ENCODE measurements at regions not wholly inside any gene's neighbourhood (a gene's known extent, or its start where the extent isn't known, plus 50 kb on each side); places are given as distances from the start of the nearest gene placed in this dataset.

GRCh38 chr6:1522779-1523178, 86.9 kb upstream of the FOXC1 start:
- Mint-ChIP-seq H3K27me3 (peaks cover 21% of the 10 kb centered on the region), H3K36me3 (no peaks in the 10 kb centered on the region), H3K4me1 (ENCODE audit: unreplicated experiment) (peaks cover 18% of the 10 kb centered on the region), H3K27ac (no peak overlapping the region), H3K4me3 (no peak overlapping the region), H3K9me3 (no peaks in the 10 kb centered on the region)
- TF ChIP-seq CTCF (conservative IDR thresholded peaks at IDR 0.05) = no peak
- DNase-seq (ENCODE audit: extremely low spot score, unreplicated experiment) = no peak

GRCh38 chr6:1524040-1524480, 85.7 kb upstream of the FOXC1 start:
- Mint-ChIP-seq H3K9me3 (no peaks in the 10 kb centered on the region), H3K27me3 (peaks cover 21% of the 10 kb centered on the region), H3K36me3 (no peaks in the 10 kb centered on the region), H3K4me1 (ENCODE audit: unreplicated experiment) (peaks cover 19% of the 10 kb centered on the region), H3K4me3 (no peak overlapping the region), H3K27ac (no peak overlapping the region)
- TF ChIP-seq CTCF (conservative IDR thresholded peaks at IDR 0.05) = peak; percentile 66
- DNase-seq (ENCODE audit: extremely low spot score, unreplicated experiment) = no peak

- DNase-seq (ENCODE audit: extremely low spot score, unreplicated experiment) = no peak
- no peaks in the 10 kb centered on the region for H3K36me3 Mint-ChIP-seq
- H3K27me3 Mint-ChIP-seq = peaks cover 21% of the 10 kb centered on the region
- no peak overlapping the region for H3K4me3 Mint-ChIP-seq
- no peaks in the 10 kb centered on the region for H3K9me3 Mint-ChIP-seq
- H3K27ac Mint-ChIP-seq = no peak overlapping the region
- peaks cover 19% of the 10 kb centered on the region for H3K4me1 Mint-ChIP-seq (ENCODE audit: unreplicated experiment)
- no peak for TF ChIP-seq CTCF (conservative IDR thresholded peaks at IDR 0.05)
Measured at GRCh38 chr6:1525364-1526038, 84.2 kb upstream of the FOXC1 start.

GRCh38 chr6:1526398-1527072, 83.2 kb upstream of the FOXC1 start:
- H3K27me3 Mint-ChIP-seq = peaks cover 21% of the 10 kb centered on the region
- no peaks in the 10 kb centered on the region for H3K36me3 Mint-ChIP-seq
- H3K4me3 Mint-ChIP-seq = peak overlapping the region; percentile 51
- no peak for DNase-seq (ENCODE audit: extremely low spot score, unreplicated experiment)
- H3K27ac Mint-ChIP-seq = peak overlapping the region; percentile 26
- TF ChIP-seq CTCF (conservative IDR thresholded peaks at IDR 0.05) = no peak
- H3K9me3 Mint-ChIP-seq = no peaks in the 10 kb centered on the region
- peaks cover 19% of the 10 kb centered on the region for H3K4me1 Mint-ChIP-seq (ENCODE audit: unreplicated experiment)

DNA sequence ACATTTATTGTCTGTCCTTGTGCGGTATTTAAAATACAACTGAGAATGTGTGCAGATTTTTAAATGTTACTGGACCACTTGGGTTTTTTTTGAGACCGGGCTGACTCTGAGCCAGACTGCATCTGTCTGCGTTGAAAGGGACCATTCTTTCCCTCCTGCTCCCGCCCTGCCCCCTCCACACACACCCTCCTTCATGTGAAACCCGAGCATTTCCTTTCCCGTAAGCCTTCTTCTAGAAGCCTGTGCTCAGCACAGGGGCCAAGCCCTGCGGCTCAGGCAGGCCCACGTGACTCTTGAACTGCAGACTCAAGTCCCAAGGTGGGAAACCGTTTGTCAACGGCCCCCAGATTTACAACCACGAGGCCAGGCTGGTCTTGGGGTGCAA, 82.7 kb upstream of the FOXC1 start:
- peak overlapping the region; percentile 26 for H3K27ac Mint-ChIP-seq

More for the DNA sequence above, 82.7 kb upstream of the FOXC1 start:
- Mint-ChIP-seq H3K27me3 (peaks cover 17% of the 10 kb centered on the region), H3K4me3 (peak overlapping the region; percentile 51), H3K4me1 (ENCODE audit: unreplicated experiment) (peaks cover 19% of the 10 kb centered on the region), H3K9me3 (no peaks in the 10 kb centered on the region), H3K36me3 (no peaks in the 10 kb centered on the region)
- no peak for DNase-seq (ENCODE audit: extremely low spot score, unreplicated experiment)
- no peak for TF ChIP-seq CTCF (conservative IDR thresholded peaks at IDR 0.05)

All from type B pancreatic cell (in vitro differentiated cells).